ENCODE measurements at regions not wholly inside any gene's neighbourhood (a gene's known extent, or its start where the extent isn't known, plus 50 kb on each side); places are given as distances from the start of the nearest gene placed in this dataset.

DNA sequence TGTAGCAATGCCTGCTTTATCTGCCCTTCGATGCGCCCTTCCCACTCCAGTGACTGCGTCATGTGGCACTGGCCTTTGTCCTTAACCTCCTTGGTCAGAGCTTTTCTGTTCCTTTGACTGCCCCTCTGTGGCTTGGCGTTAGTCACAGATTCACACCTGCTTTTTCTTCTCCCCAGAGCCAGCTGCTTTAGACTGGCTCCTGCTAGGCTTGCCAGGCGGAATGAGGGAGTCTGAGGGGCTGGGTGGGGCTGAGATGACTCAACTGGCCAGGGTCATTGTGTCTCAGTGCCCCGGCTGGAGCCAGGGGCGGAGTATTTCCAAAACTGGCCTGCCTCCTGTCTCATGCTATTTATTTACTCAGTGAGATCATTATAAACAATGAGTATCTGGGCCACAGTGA, 194.1 kb downstream of the EMX2 start:
- no peak overlapping the region for H3K27ac Mint-ChIP-seq
- intact Hi-C loops (cut with micrococcal nuclease) = loop anchor here (10.0 kb wide), 1 partner anchor 202 kb away; no protein-coding TSS in a partner anchor
- H3K9me3 Mint-ChIP-seq = no peaks in the 10 kb centered on the region
- no peaks in the 10 kb centered on the region for H3K36me3 Mint-ChIP-seq (ENCODE audit: low read depth)
- DNase-seq (ENCODE audit: low spot score) = no peak
- H3K27me3 Mint-ChIP-seq (ENCODE audit: insufficient read depth) = peaks cover 35% of the 10 kb centered on the region
- H3K4me3 Mint-ChIP-seq = no peak overlapping the region
- H3K4me1 Mint-ChIP-seq (ENCODE audit: low read depth) = no peaks in the 10 kb centered on the region

DNA sequence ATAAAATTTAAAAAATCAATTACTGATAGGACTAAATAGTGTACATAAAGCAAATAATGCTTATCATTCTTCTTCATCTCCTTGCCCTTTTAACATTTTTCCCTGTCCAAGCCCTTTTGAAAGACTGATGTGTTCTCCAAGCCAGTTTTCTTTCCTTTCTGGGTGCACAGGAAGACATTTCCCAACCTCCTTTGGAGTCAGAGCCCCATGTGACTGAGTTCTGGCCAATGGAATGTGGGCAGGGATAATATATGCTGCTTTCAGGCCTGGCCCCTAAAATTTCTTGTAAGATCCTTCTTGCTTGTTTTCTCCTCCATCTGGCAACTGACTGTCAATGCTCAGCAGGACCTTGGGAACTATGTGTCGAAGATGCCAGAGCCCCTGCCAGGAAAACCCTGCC, 197.5 kb downstream of the EMX2 start:
- no peak for DNase-seq (ENCODE audit: low spot score)
- Mint-ChIP-seq H3K27me3 (ENCODE audit: insufficient read depth) (peaks cover 18% of the 10 kb centered on the region), H3K4me1 (ENCODE audit: low read depth) (no peaks in the 10 kb centered on the region), H3K9me3 (no peaks in the 10 kb centered on the region), H3K4me3 (no peak overlapping the region), H3K27ac (no peak overlapping the region), H3K36me3 (ENCODE audit: low read depth) (no peaks in the 10 kb centered on the region)
- intact Hi-C loops (cut with micrococcal nuclease) = no loop called here

- no peak for DNase-seq (ENCODE audit: low spot score)
- Mint-ChIP-seq H3K27ac (no peak overlapping the region), H3K9me3 (no peaks in the 10 kb centered on the region), H3K4me3 (no peak overlapping the region), H3K27me3 (ENCODE audit: insufficient read depth) (peaks cover 13% of the 10 kb centered on the region), H3K36me3 (ENCODE audit: low read depth) (no peaks in the 10 kb centered on the region), H3K4me1 (ENCODE audit: low read depth) (no peaks in the 10 kb centered on the region)
- intact Hi-C loops (cut with micrococcal nuclease) = no loop called here
These were observed 198.2 kb downstream of the EMX2 start for GRCh38 chr10:117740691-117741222.

GRCh38 chr10:117741524-117741923, 199.0 kb downstream of the EMX2 start:
- peaks cover 7% of the 10 kb centered on the region for H3K27me3 Mint-ChIP-seq (ENCODE audit: insufficient read depth)
- DNase-seq (ENCODE audit: low spot score) = no peak
- H3K9me3 Mint-ChIP-seq = no peaks in the 10 kb centered on the region
- no peak overlapping the region for H3K27ac Mint-ChIP-seq
- no peaks in the 10 kb centered on the region for H3K36me3 Mint-ChIP-seq (ENCODE audit: low read depth)
- no peak overlapping the region for H3K4me3 Mint-ChIP-seq
- intact Hi-C loops (cut with micrococcal nuclease) = no loop called here
- H3K4me1 Mint-ChIP-seq (ENCODE audit: low read depth) = no peaks in the 10 kb centered on the region

DNA sequence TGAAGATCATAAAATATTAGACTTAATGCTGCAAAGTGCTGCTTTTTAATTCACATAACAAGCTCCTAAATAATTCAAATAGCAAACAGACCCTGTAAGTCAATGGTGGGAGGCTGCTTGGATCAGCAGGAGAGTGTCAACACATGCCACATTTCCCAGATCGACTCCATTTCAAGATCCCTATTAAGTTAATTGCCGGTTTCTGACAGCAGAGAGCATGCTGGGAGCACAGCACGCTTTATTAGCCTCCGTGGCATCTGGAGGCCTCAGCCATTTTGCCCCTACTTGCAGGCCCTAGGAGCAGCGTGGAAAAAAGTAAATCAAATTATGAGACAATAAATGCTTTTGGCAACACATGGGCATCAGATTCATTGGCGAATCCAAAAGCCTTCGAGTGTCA, 201.0 kb downstream of the EMX2 start:
- Mint-ChIP-seq H3K4me3 (no peak overlapping the region), H3K27me3 (ENCODE audit: insufficient read depth) (peaks cover 7% of the 10 kb centered on the region), H3K36me3 (ENCODE audit: low read depth) (no peaks in the 10 kb centered on the region), H3K9me3 (no peaks in the 10 kb centered on the region), H3K4me1 (ENCODE audit: low read depth) (no peaks in the 10 kb centered on the region), H3K27ac (no peak overlapping the region)
- intact Hi-C loops (cut with micrococcal nuclease) = no loop called here
- no peak for DNase-seq (ENCODE audit: low spot score)

GRCh38 chr10:117745301-117745700, 202.8 kb downstream of the EMX2 start:
- no peak for DNase-seq (ENCODE audit: low spot score)
- no peaks in the 10 kb centered on the region for H3K9me3 Mint-ChIP-seq
- H3K27ac Mint-ChIP-seq = no peak overlapping the region
- intact Hi-C loops (cut with micrococcal nuclease) = no loop called here
- H3K4me3 Mint-ChIP-seq = no peak overlapping the region
- no peaks in the 10 kb centered on the region for H3K4me1 Mint-ChIP-seq (ENCODE audit: low read depth)
- H3K27me3 Mint-ChIP-seq (ENCODE audit: insufficient read depth) = peaks cover 5% of the 10 kb centered on the region
- no peaks in the 10 kb centered on the region for H3K36me3 Mint-ChIP-seq (ENCODE audit: low read depth)

DNA sequence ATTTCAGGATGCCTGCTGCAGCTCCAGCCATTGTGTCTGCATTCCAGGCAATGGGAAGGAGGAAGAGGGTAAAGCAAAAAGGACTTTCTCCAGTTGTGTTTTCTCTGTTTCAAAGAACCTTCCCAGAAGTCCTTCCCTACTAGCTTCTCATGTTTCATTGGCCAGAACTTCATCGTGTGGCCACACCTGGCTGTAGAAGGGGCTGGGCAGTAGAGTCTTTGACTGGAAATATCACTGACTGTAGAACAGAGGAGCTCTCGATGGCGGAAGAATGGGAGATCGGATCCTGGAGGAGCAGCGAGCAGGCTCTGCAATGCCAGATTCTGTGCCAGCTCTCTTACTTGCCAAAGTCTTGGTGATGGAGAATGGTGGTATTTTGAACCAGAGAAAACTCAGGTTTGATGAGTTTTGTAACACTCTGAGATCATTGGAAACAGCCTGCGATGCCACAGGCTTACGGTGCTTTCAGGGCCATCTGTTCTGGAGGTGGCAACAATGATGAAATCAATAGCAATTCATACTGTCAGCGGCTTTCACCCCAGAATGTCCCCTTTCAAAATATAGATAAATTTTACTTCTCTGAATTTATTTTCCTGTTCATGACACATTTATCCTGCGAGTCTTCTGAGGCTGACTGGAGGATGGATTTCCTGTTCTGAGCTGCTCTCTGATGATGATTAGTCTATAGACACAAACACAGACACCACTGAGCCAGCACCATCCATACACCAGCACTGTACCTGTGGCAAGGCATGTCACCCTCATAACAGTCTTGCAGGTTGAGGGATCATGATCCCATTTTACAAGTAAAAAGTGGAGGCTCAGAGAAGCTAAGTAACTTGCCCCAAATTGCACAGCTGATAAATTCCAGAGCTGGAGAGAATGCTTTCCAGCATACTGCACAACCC, 204.2 kb downstream of the EMX2 start:
- intact Hi-C loops (cut with micrococcal nuclease) = no loop called here
- Mint-ChIP-seq H3K9me3 (no peaks in the 10 kb centered on the region), H3K36me3 (ENCODE audit: low read depth) (no peaks in the 10 kb centered on the region), H3K4me3 (no peak overlapping the region), H3K27me3 (ENCODE audit: insufficient read depth) (peaks cover 5% of the 10 kb centered on the region), H3K27ac (no peak overlapping the region), H3K4me1 (ENCODE audit: low read depth) (no peaks in the 10 kb centered on the region)
- DNase-seq (ENCODE audit: low spot score) = no peak

DNA sequence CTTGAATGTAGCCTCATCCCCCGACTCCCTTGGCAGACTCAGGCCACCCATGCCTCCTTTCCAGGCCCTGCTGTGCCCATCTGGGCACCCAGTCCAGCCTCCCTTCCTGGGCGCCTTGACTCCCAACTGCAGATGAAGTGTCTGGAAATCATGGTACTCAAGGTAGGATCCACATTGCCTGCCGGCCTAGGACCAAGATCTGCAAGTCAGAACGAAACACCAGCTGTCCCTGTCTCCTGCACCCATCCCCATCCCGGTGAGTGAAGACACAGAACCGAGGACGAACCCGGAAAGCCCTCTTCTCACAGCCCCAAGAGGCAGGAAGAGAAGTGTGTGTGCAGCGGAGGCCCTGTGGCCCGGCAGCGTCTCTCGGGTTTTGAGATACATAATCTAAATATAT, 205.1 kb downstream of the EMX2 start:
- no peak for DNase-seq (ENCODE audit: low spot score)
- intact Hi-C loops (cut with micrococcal nuclease) = no loop called here
- Mint-ChIP-seq H3K4me3 (no peak overlapping the region), H3K4me1 (ENCODE audit: low read depth) (no peaks in the 10 kb centered on the region), H3K36me3 (ENCODE audit: low read depth) (no peaks in the 10 kb centered on the region), H3K27me3 (ENCODE audit: insufficient read depth) (peaks cover 3% of the 10 kb centered on the region), H3K27ac (no peak overlapping the region), H3K9me3 (no peaks in the 10 kb centered on the region)

- Mint-ChIP-seq H3K9me3 (no peaks in the 10 kb centered on the region), H3K4me3 (no peak overlapping the region), H3K27ac (no peak overlapping the region), H3K36me3 (ENCODE audit: low read depth) (no peaks in the 10 kb centered on the region), H3K27me3 (ENCODE audit: insufficient read depth) (peaks cover 3% of the 10 kb centered on the region), H3K4me1 (ENCODE audit: low read depth) (no peaks in the 10 kb centered on the region)
- no peak for DNase-seq (ENCODE audit: low spot score)
- intact Hi-C loops (cut with micrococcal nuclease) = no loop called here
These were observed 205.5 kb downstream of the EMX2 start for GRCh38 chr10:117748058-117748457.

DNA sequence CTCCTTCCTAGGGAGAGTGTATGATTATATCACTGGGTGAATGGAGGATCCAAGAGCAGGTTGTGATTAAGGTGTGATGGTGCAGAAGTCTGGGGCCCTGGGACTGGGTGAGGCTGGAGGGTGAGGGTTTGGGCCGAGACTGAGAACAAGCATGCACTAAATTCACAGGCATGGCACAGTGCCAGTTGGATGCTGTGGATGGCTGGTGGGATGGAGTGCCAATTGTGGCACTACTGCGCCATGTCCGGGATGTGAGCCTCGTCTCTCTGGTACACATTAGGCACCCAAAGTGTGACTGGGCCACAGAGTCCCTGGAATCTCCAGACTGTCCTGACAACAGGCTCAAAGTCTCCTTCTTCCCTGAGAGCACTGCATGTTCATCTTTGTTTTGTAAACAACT, 208.1 kb downstream of the EMX2 start:
- intact Hi-C loops (cut with micrococcal nuclease) = no loop called here
- H3K9me3 Mint-ChIP-seq = no peaks in the 10 kb centered on the region
- no peaks in the 10 kb centered on the region for H3K4me1 Mint-ChIP-seq (ENCODE audit: low read depth)
- no peaks in the 10 kb centered on the region for H3K36me3 Mint-ChIP-seq (ENCODE audit: low read depth)
- DNase-seq (ENCODE audit: low spot score) = no peak
- H3K27me3 Mint-ChIP-seq (ENCODE audit: insufficient read depth) = peaks cover 7% of the 10 kb centered on the region
- H3K4me3 Mint-ChIP-seq = no peak overlapping the region
- H3K27ac Mint-ChIP-seq = no peak overlapping the region

- Mint-ChIP-seq H3K4me3 (no peak overlapping the region), H3K36me3 (ENCODE audit: low read depth) (no peaks in the 10 kb centered on the region), H3K27ac (no peak overlapping the region), H3K9me3 (no peaks in the 10 kb centered on the region), H3K4me1 (ENCODE audit: low read depth) (no peaks in the 10 kb centered on the region), H3K27me3 (ENCODE audit: insufficient read depth) (peaks cover 7% of the 10 kb centered on the region)
- intact Hi-C loops (cut with micrococcal nuclease) = no loop called here
- DNase-seq (ENCODE audit: low spot score) = no peak
These were observed 208.7 kb downstream of the EMX2 start for GRCh38 chr10:117751259-117751658.

GRCh38 chr10:117752103-117752502, 209.6 kb downstream of the EMX2 start:
- no peaks in the 10 kb centered on the region for H3K4me1 Mint-ChIP-seq (ENCODE audit: low read depth)
- H3K27ac Mint-ChIP-seq = no peak overlapping the region
- no peaks in the 10 kb centered on the region for H3K9me3 Mint-ChIP-seq
- no peak overlapping the region for H3K4me3 Mint-ChIP-seq
- DNase-seq (ENCODE audit: low spot score) = no peak
- H3K27me3 Mint-ChIP-seq (ENCODE audit: insufficient read depth) = peaks cover 4% of the 10 kb centered on the region
- H3K36me3 Mint-ChIP-seq (ENCODE audit: low read depth) = no peaks in the 10 kb centered on the region
- intact Hi-C loops (cut with micrococcal nuclease) = no loop called here

DNA sequence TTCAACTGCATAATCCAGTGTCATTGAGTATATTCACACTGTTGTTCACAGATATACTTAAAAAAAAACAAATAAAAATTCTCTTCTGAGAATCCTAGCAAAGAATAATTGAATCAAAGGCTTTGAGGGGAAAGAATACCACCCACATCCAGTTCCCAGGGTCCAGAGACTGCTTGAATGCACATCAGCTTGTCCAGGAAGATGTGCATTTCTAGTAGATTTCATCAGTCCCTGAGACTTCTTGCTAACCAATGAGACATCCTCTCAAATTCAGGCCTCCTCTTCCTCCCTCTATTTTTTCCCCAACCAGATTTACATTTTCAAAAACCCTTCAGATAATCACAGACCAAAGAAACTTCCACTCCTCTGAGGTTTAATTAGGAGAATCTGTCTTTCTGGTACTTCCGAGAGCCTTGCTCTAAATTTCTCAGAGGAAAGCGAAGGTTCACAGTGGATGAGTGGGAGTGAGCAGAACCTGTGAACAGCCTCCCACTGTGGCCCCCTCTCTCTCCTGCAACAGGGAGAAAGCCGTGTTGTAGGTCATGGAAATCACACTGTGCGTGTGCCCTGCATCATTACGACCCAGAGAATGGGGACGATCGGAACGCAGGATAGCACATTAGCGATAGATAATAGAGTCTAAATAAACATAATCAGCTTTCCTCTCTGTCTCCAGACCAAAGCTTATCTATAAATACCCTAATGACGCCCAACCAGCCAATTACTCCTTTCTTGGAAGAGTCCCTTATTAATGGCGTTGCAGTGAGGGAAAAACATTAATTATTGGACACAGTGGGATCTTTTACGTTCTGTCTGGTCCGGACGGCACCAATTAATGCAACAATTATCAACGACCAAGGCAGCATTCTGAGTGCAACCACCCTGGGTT, 212.5 kb downstream of the EMX2 start:
- Mint-ChIP-seq H3K9me3 (no peaks in the 10 kb centered on the region), H3K4me1 (ENCODE audit: low read depth) (no peaks in the 10 kb centered on the region), H3K27me3 (ENCODE audit: insufficient read depth) (peaks cover 7% of the 10 kb centered on the region), H3K4me3 (no peak overlapping the region), H3K27ac (no peak overlapping the region), H3K36me3 (ENCODE audit: low read depth) (no peaks in the 10 kb centered on the region)
- no peak for DNase-seq (ENCODE audit: low spot score)
- intact Hi-C loops (cut with micrococcal nuclease) = no loop called here

Data from activated T-helper 1 cell treated with anti-CD3 and anti-CD28 coated beads, Interleukin-12 subunit alpha, Interleukin-12 subunit beta, Interleukin-2, Interleukin-4 antibody, amounts not matched to agents 30 ng/mL and 10 ng/mL and 1 ng/mL, durations not matched to agents 14 hours and 24 hours and 36 hours (primary cell).